ENCODE measurements at regions not wholly inside any gene's neighbourhood (a gene's known extent, or its start where the extent isn't known, plus 50 kb on each side); places are given as distances from the start of the nearest gene placed in this dataset.

- H3K36me3 ChIP-seq (replicated peaks in 1 of 2; ENCODE audit: control insufficient read depth in 1 of 2, insufficient read depth in 2 of 2, low read length in 1 of 2) = no peaks in the 10 kb centered on the region
- TF ChIP-seq, protein P1, sequence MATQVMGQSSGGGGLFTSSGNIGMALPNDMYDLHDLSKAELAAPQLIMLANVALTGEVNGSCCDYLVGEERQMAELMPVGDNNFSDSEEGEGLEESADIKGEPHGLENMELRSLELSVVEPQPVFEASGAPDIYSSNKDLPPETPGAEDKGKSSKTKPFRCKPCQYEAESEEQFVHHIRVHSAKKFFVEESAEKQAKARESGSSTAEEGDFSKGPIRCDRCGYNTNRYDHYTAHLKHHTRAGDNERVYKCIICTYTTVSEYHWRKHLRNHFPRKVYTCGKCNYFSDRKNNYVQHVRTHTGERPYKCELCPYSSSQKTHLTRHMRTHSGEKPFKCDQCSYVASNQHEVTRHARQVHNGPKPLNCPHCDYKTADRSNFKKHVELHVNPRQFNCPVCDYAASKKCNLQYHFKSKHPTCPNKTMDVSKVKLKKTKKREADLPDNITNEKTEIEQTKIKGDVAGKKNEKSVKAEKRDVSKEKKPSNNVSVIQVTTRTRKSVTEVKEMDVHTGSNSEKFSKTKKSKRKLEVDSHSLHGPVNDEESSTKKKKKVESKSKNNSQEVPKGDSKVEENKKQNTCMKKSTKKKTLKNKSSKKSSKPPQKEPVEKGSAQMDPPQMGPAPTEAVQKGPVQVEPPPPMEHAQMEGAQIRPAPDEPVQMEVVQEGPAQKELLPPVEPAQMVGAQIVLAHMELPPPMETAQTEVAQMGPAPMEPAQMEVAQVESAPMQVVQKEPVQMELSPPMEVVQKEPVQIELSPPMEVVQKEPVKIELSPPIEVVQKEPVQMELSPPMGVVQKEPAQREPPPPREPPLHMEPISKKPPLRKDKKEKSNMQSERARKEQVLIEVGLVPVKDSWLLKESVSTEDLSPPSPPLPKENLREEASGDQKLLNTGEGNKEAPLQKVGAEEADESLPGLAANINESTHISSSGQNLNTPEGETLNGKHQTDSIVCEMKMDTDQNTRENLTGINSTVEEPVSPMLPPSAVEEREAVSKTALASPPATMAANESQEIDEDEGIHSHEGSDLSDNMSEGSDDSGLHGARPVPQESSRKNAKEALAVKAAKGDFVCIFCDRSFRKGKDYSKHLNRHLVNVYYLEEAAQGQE (IDR thresholded peaks at IDR 0.05; ENCODE audit: low read depth, low read length) = no peak
- TF ChIP-seq TEAD4 (IDR thresholded peaks at IDR 0.05; ENCODE audit: borderline replicate concordance, insufficient read depth) (no peak), EZH2phosphoT487 (IDR thresholded peaks at IDR 0.05; ENCODE audit: borderline replicate concordance, low read depth) (no peak), RAD21 (IDR thresholded peaks at IDR 0.05; ENCODE audit: low read length) (no peak), RCOR1 (IDR thresholded peaks at IDR 0.05; ENCODE audit: low read length) (no peak), GABPA (IDR thresholded peaks at IDR 0.05; ENCODE audit: low read depth) (no peak), ZBTB33 (IDR thresholded peaks at IDR 0.05; ENCODE audit: borderline replicate concordance, low read depth) (no peak), NFIC (IDR thresholded peaks at IDR 0.05; ENCODE audit: borderline replicate concordance) (no peak), USF1 (IDR thresholded peaks at IDR 0.05; ENCODE audit: borderline replicate concordance, low read depth) (no peak), RXRA (IDR thresholded peaks at IDR 0.05; ENCODE audit: borderline replicate concordance, low read depth) (no peak), ELF1 (IDR thresholded peaks at IDR 0.05) (no peak), TCF12 (IDR thresholded peaks at IDR 0.05) (no peak), MXI1 (IDR thresholded peaks at IDR 0.05; ENCODE audit: low read depth, low read length) (no peak), MEF2A (IDR thresholded peaks at IDR 0.05; ENCODE audit: borderline replicate concordance, low read depth) (no peak), USF2 (IDR thresholded peaks at IDR 0.05; ENCODE audit: borderline replicate concordance, low read depth, low read length) (no peak), RFX5 (IDR thresholded peaks at IDR 0.05; ENCODE audit: low read length) (no peak)
- no peaks in the 10 kb centered on the region for H3F3A ChIP-seq (replicated peaks; ENCODE audit: insufficient read depth)
- 12% methylated on average over 1 of the region's 1 CpG for WGBS (ENCODE audit: low lambda C conversion rate)
- H3K9me2 ChIP-seq = no peaks in the 10 kb centered on the region
- ChIA-PET CTCF (no interaction called here), POLR2A (no interaction called here)
- H3K4me3 ChIP-seq (ENCODE audit: low read depth in 2 of 2, low read length in 1 of 2) = no peak overlapping the region
- no peak overlapping the region for H3K4me2 ChIP-seq
- no peak overlapping the region for H3K27ac ChIP-seq (ENCODE audit: low read depth in 2 of 2, low read length in 1 of 2)
- H2AFZ ChIP-seq (ENCODE audit: low read depth) = no peak overlapping the region
- DNase-seq = no peak
- H3K4me1 ChIP-seq (ENCODE audit: control insufficient read depth in 1 of 2, insufficient read depth in 2 of 2, low read depth in 1 of 2, low read length in 1 of 2) = no peaks in the 10 kb centered on the region
- H3K27me3 ChIP-seq (ENCODE audit: insufficient read depth) = no peaks in the 10 kb centered on the region
- H3K79me2 ChIP-seq (ENCODE audit: insufficient read depth) = no peaks in the 10 kb centered on the region
- no peaks in the 10 kb centered on the region for H3K9me3 ChIP-seq
- no peak overlapping the region for H3K9ac ChIP-seq
- no peaks in the 10 kb centered on the region for H4K20me1 ChIP-seq (ENCODE audit: insufficient read depth)
These were observed 1406.1 kb downstream of the LRFN5 start for GRCh38 chr14:43012817-43013216.

Measured in SK-N-SH (cell line).